A549 (cell line): ENCODE measurements at regions not wholly inside any gene's neighbourhood (a gene's known extent, or its start where the extent isn't known, plus 50 kb on each side); places are given as distances from the start of the nearest gene placed in this dataset.
A peak's percentile ranks its signal among the peaks of the same experiment; 100 is the strongest.
"Not testable (repeated sequence)": the region's sequence is repeated elsewhere in the genome, so short reads cannot be mapped to it uniquely, and the experiment has no call there.

Experiments
- ATAC-seq, 2 experiments: fragments of 200-7000 bp in 1 of 2; fragments of >200 bp in 1 of 2; cut with Nextera tagmentation in 1 of 2; cut with Tn5 transposase in 1 of 2; 3 replicates each; pipeline versions ENCODE4 v1.8.0 to v1.9.1; 2018 to 2020; ENCODE audit warnings: mild to moderate bottlenecking in 1 of 2, moderate library complexity in 1 of 2
- CTCF ChIA-PET: fragments of 300-600 bp; sonication (Branson Sonifier 250); formaldehyde crosslinking; extraction: SDS; loops from one replicate; lab custom pipeline; 2021; ENCODE audit warnings: antibody characterized with exemption, inconsistent platforms; lab: Yijun Ruan, JAX
- POLR2A ChIA-PET: fragments of 350-600 bp; formaldehyde crosslinking; extraction: SDS; loops from one replicate; lab custom pipeline; 2021; ENCODE audit warnings: antibody characterized with exemption, inconsistent platforms; lab: Yijun Ruan, JAX
- DNase-seq, 2 experiments: peaks; one replicate each; pipeline versions ENCODE4 v3.0.0 to v3.0.0-alpha.2; 2011 to 2016; ENCODE audit warnings: low read depth in 1 of 2, low spot score in 1 of 2
- FAIRE-seq: peaks from 2 replicates; lab custom pipeline; 2011; peaks lifted over from hg19 to GRCh38; lab: Jason Lieb, UNC
- H3K27ac ChIP-seq, 2 experiments: fragments of >200 bp; sonication (Bioruptor Twin); formaldehyde crosslinking; 3 replicates each; pipeline ENCODE4 v1.5.1; 2016 to 2017
- H3K4me1 ChIP-seq: fragments of >200 bp; sonication (Bioruptor Twin); formaldehyde crosslinking; 3 replicates; pipeline ENCODE4 v1.6.1; 2016
- H3K4me2 ChIP-seq: fragments of >200 bp; sonication (Bioruptor Twin); formaldehyde crosslinking; 3 replicates; pipeline ENCODE4 v1.6.1; 2016
- H3K4me3 ChIP-seq: fragments of >200 bp; sonication (Bioruptor Twin); formaldehyde crosslinking; 3 replicates; pipeline ENCODE4 v1.5.1; 2016
- H3K9me3 ChIP-seq: fragments of >200 bp; sonication (Bioruptor Twin); formaldehyde crosslinking; 3 replicates; pipeline ENCODE4 v1.6.1; 2016
- BCL3 ChIP-seq: fragments of >200 bp; sonication (Bioruptor Twin); formaldehyde crosslinking; IDR thresholded peaks from 3 replicates; pipeline ENCODE4 v1.6.1; 2016
- CEBPB ChIP-seq, 2 experiments: fragments of >200 bp in 1 of 2; sonication (Bioruptor Twin) in 1 of 2; formaldehyde crosslinking in 1 of 2; IDR thresholded peaks; 2 replicates each; pipeline ENCODE4 v1.6.1; 2012 to 2016
- CHD2 ChIP-seq: fragments of 150-350 bp; IDR thresholded peaks from 2 replicates; pipeline ENCODE4 v1.6.1; 2014; ENCODE audit warnings: low read length; ENCODE audit not compliant: partially characterized antibody
- ELK1 ChIP-seq: fragments of 150-350 bp; IDR thresholded peaks from 2 replicates; pipeline ENCODE4 v1.6.1; 2014; ENCODE audit warnings: low read depth, mild to moderate bottlenecking, low read length
- EP300 ChIP-seq, 2 experiments: fragments of >200 bp; sonication (Bioruptor Twin); formaldehyde crosslinking; IDR thresholded peaks; 2 replicates in 1 of 2; 3 replicates in 1 of 2; pipeline ENCODE4 v1.6.1; 2016 to 2017
- FOSL2 ChIP-seq, 2 experiments: fragments of 450-650 bp in 1 of 2; fragments of >200 bp in 1 of 2; sonication (Bioruptor Twin) in 1 of 2; formaldehyde crosslinking; IDR thresholded peaks; 2 replicates each; pipeline versions ENCODE4 v1.5.0 to v1.6.1; 2016 to 2020; ENCODE audit warnings: mild to moderate bottlenecking in 1 of 2, moderate library complexity in 1 of 2
- GATA3 ChIP-seq: IDR thresholded peaks from 2 replicates; pipeline ENCODE4 v1.6.1; 2012; ENCODE audit warnings: borderline replicate concordance
- HES2 ChIP-seq: fragments of >200 bp; sonication (Bioruptor Twin); formaldehyde crosslinking; IDR thresholded peaks from 2 replicates; pipeline ENCODE4 v1.6.1; 2016
- HEYL ChIP-seq: fragments of 250-450 bp; sonication (Bioruptor Pico); IDR thresholded peaks from 2 replicates; pipeline ENCODE4 v1.8.0; 2021; ENCODE audit warnings: mild to moderate bottlenecking, moderate library complexity
- HOXB5 ChIP-seq: fragments of 250-450 bp; sonication (Bioruptor Pico); IDR thresholded peaks from 2 replicates; pipeline ENCODE4 v1.5.0; 2020; ENCODE audit warnings: mild to moderate bottlenecking, moderate library complexity
- JUN ChIP-seq, 2 experiments: fragments of >200 bp; sonication (Bioruptor Twin); formaldehyde crosslinking; IDR thresholded peaks; 2 replicates in 1 of 2; 3 replicates in 1 of 2; pipeline ENCODE4 v1.6.1; 2016 to 2017
- JUNB ChIP-seq: fragments of >200 bp; sonication (Bioruptor Twin); formaldehyde crosslinking; IDR thresholded peaks from 2 replicates; pipeline ENCODE4 v1.6.1; 2016
- MAFK ChIP-seq: fragments of 450-650 bp; IDR thresholded peaks from 2 replicates; pipeline ENCODE4 v1.6.1; 2014; ENCODE audit not compliant: partially characterized antibody
- NR3C1 ChIP-seq: fragments of >200 bp; sonication (Bioruptor Twin); formaldehyde crosslinking; IDR thresholded peaks from 3 replicates; pipeline ENCODE4 v1.6.1; 2017
- RAD21 ChIP-seq, 2 experiments: fragments of >200 bp in 1 of 2; sonication (Bioruptor Twin) in 1 of 2; formaldehyde crosslinking in 1 of 2; IDR thresholded peaks in 1 of 2; conservative IDR thresholded peaks in 1 of 2; 2 replicates in 1 of 2; 3 replicates in 1 of 2; pipeline ENCODE4 v1.6.1; 2012 to 2018; ENCODE audit warnings: inconsistent platforms in 1 of 2
- RCOR1 ChIP-seq: fragments of 150-350 bp; IDR thresholded peaks from 2 replicates; pipeline ENCODE4 v1.6.1; 2014; ENCODE audit warnings: antibody characterized with exemption, low read length, low read depth
- RFX5 ChIP-seq: fragments of 450-650 bp; IDR thresholded peaks from 2 replicates; pipeline ENCODE4 v1.7.1; 2014; ENCODE audit warnings: antibody characterized with exemption, mild to moderate bottlenecking, moderate library complexity
- SMC3 ChIP-seq: fragments of >200 bp; sonication (Bioruptor Twin); formaldehyde crosslinking; IDR thresholded peaks from 3 replicates; pipeline ENCODE4 v1.6.1; 2018; ENCODE audit warnings: inconsistent platforms
- ZC3H11A ChIP-seq: fragments of 450-650 bp; IDR thresholded peaks from 2 replicates; pipeline ENCODE4 v1.6.1; 2014; ENCODE audit warnings: antibody characterized with exemption, mild to moderate bottlenecking
- WGBS: methylation state at CpG from one replicate; pipeline ENCODE4 v1.1.6; 2017; ENCODE audit errors: missing lambda C conversion rate; 5-methylcytosine and 5-hydroxymethylcytosine counted together
- TF ChIP-seq, protein P1 (sequence below): IDR thresholded peaks from 2 replicates; pipeline ENCODE4 v1.6.1; 2012
- TF ChIP-seq, protein P2 (sequence below): IDR thresholded peaks from 2 replicates; pipeline ENCODE4 v1.6.1; 2012; ENCODE audit warnings: low read depth, borderline replicate concordance
- TF ChIP-seq, protein P3 (sequence below): IDR thresholded peaks from 2 replicates; pipeline ENCODE4 v1.6.1; 2012

DNA sequence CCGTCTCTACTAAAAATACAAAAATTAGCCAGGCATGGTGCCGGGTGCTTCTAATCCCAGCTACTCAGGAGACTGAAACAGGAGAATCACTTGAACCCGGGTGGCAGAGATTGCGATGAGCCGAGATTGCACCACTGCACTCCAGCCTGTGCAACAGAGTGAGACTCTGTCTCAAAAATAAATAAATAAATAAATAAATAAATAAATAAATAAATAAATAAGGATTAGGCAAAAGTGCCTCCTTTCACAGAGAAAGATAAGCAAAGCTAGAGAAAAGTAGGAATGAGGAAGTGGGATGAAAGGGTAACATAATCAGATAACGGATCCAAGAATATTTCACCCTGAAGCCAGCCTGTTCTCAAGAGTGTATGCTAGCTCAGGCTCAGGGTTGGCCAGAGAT lies 869.6 kb upstream of the AUTS2 start:
- H3K9me3 ChIP-seq, DNase-seq, H3K4me3 ChIP-seq: not testable (repeated sequence)
- peaks cover 77% of the 10 kb centered on the region for H3K4me1 ChIP-seq
- peak; percentile 74 for TF ChIP-seq ZC3H11A
- TF ChIP-seq, all 56 proteins: peak for 1; not testable (repeated sequence) for 55
- ATAC-seq, FAIRE-seq, POLR2A ChIA-PET, CTCF ChIA-PET: not testable (repeated sequence)
- Histone ChIP-seq H3K4me2 (peak overlapping the region; percentile 84), H3K27ac (peak overlapping the region; percentile 71 to 83)
- 73% methylated on average over 6 of the region's 6 CpGs for WGBS

- CTCF ChIA-PET, result no interaction called here
- Histone ChIP-seq H3K4me2 (peak overlapping the region; percentile 84), H3K4me3 (no peak overlapping the region), H3K27ac (peak overlapping the region; percentile 71 to 83), H3K9me3 (no peaks in the 10 kb centered on the region), H3K4me1 (peaks cover 82% of the 10 kb centered on the region)
- POLR2A ChIA-PET, result no interaction called here
- 88% methylated on average over 7 of the region's 7 CpGs for WGBS
- ATAC-seq (no peak), FAIRE-seq (no peak), DNase-seq (no peak)
- TF ChIP-seq ELK1 (no peak), CHD2 (no peak), HOXB5 (CRISPR knock-in tag) (no peak), MAFK (no peak), HES2 (no peak), JUNB (no peak)
- TF ChIP-seq, protein P1, sequence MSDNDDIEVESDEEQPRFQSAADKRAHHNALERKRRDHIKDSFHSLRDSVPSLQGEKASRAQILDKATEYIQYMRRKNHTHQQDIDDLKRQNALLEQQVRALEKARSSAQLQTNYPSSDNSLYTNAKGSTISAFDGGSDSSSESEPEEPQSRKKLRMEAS, result no peak
- TF ChIP-seq, protein P2, sequence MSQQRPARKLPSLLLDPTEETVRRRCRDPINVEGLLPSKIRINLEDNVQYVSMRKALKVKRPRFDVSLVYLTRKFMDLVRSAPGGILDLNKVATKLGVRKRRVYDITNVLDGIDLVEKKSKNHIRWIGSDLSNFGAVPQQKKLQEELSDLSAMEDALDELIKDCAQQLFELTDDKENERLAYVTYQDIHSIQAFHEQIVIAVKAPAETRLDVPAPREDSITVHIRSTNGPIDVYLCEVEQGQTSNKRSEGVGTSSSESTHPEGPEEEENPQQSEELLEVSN, result no peak
Measured at GRCh38 chr7:68729371-68729770, 868.9 kb upstream of the AUTS2 start.

GRCh38 chr7:68730194-68730593 lies 868.1 kb upstream of the AUTS2 start:
- peaks cover 74% of the 10 kb centered on the region for H3K4me1 ChIP-seq
- ATAC-seq (peak; percentile 79 to 84), DNase-seq (peak; percentile 25 to 87), FAIRE-seq (peak; percentile 89)
- ChIA-PET CTCF (no interaction called here), POLR2A (no interaction called here)
- H3K9me3 ChIP-seq, result peaks cover 6% of the 10 kb centered on the region; the same call in 2 of the 3 replicates
- peak overlapping the region; percentile 84 for H3K4me2 ChIP-seq
- H3K4me3 ChIP-seq, result no peak overlapping the region
- WGBS, result 5% methylated on average over 2 of the region's 2 CpGs
- TF ChIP-seq RAD21 (conservative IDR thresholded peaks at IDR 0.05 in 1 of 2, IDR thresholded peaks at IDR 0.05 in 1 of 2) (peak in 1 of 2 experiments; percentile 29; a peak in 3 of 5 replicates), GATA3 (peak; percentile 21; the same call in 1 of the 2 replicates), JUN (IDR thresholded peaks at IDR 0.05) (no peak; a peak in 1 of 5 replicates), HEYL (no peak), FOSL2 (IDR thresholded peaks at IDR 0.05) (peak; percentile 65; the same call in 1 of the 2 replicates), FOSL2 (CRISPR knock-in tag; IDR thresholded peaks at IDR 0.05) (peak; percentile 68)
- TF ChIP-seq, protein P3, sequence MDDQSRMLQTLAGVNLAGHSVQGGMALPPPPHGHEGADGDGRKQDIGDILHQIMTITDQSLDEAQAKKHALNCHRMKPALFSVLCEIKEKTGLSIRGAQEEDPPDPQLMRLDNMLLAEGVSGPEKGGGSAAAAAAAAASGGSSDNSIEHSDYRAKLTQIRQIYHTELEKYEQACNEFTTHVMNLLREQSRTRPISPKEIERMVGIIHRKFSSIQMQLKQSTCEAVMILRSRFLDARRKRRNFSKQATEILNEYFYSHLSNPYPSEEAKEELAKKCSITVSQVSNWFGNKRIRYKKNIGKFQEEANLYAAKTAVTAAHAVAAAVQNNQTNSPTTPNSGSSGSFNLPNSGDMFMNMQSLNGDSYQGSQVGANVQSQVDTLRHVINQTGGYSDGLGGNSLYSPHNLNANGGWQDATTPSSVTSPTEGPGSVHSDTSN, result peak; percentile 67; the same call in 1 of the 2 replicates
- TF ChIP-seq, protein P1, result peak; percentile 28
- peak overlapping the region; percentile 71 to 83 for H3K27ac ChIP-seq

DNA sequence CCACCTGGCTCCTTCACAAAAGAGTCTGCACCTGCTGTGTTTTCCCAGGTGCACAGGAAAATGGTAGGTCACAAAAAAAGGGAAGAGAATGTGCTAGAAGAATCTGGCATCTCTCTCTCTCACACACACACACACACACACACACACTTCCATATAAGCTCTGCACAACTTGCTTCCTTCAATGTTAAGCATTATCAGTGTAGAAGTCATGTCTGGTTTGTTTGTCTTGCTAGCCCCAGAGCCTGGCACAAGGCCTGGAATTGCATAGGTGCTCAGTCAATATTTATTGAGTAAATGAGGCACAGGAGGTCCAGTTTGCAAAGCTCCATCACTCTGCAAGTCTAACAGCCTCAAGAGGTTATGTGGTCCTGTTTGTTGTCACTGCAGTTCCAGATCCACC lies 867.3 kb upstream of the AUTS2 start:
- FAIRE-seq (peak; percentile 84), DNase-seq (peak in 1 of 2 experiments; percentile 90), ATAC-seq (peak; percentile 76 to 78)
- peaks cover 8% of the 10 kb centered on the region; the same call in 2 of the 3 replicates for H3K9me3 ChIP-seq
- no peak overlapping the region for H3K4me3 ChIP-seq
- H3K4me2 ChIP-seq, result peak overlapping the region; percentile 84
- CTCF ChIA-PET, result interaction anchor here (0.9 kb wide), 1 partner anchor 8 kb away, joined by 3 read pairs; no protein-coding TSS in a partner anchor
- H3K27ac ChIP-seq, result peak overlapping the region; percentile 71 to 83
- POLR2A ChIA-PET, result no interaction called here
- peaks cover 71% of the 10 kb centered on the region for H3K4me1 ChIP-seq
- TF ChIP-seq, protein P2, result 0 out of 2 replicates have a peak, but pooled peaks have one; percentile 47
- TF ChIP-seq JUNB, result peak; percentile 64; the same call in 1 of the 2 replicates
- peak; percentile 24 to 58 for TF ChIP-seq RAD21 (conservative IDR thresholded peaks at IDR 0.05 in 1 of 2, IDR thresholded peaks at IDR 0.05 in 1 of 2)
- peak; percentile 91; the same call in 2 of the 3 replicates for TF ChIP-seq BCL3
- TF ChIP-seq FOSL2 (IDR thresholded peaks at IDR 0.05), result peak; percentile 31; the same call in 1 of the 2 replicates
- TF ChIP-seq FOSL2 (CRISPR knock-in tag; IDR thresholded peaks at IDR 0.05), result peak; percentile 42; the same call in 1 of the 2 replicates
- no peak for TF ChIP-seq NR3C1
- no peak for TF ChIP-seq RCOR1
- TF ChIP-seq RFX5, result no peak
- TF ChIP-seq HOXB5 (CRISPR knock-in tag), result no peak
- TF ChIP-seq JUN (IDR thresholded peaks at IDR 0.05), result peak; percentile 60 to 84; a peak in 3 of 5 replicates
- TF ChIP-seq SMC3, result peak; percentile 49
- TF ChIP-seq GATA3, result peak; percentile 95
- peak; percentile 69 to 70; a peak in 3 of 5 replicates for TF ChIP-seq EP300 (IDR thresholded peaks at IDR 0.05)
- TF ChIP-seq CEBPB (IDR thresholded peaks at IDR 0.05), result peak; percentile 65 to 88; a peak in 3 of 4 replicates
